Body of pancreas (tissue), 4 donors: ENCODE measurements at regions not wholly inside any gene's neighbourhood (a gene's known extent, or its start where the extent isn't known, plus 50 kb on each side); places are given as distances from the start of the nearest gene placed in this dataset.

Source experiments
- CTCF ChIP-seq, 7 experiments: fragments of 450-650 bp in 4 of 7; fragments of 200-600 bp in 3 of 7; sonication (generic) in 3 of 7; IDR thresholded peaks; one replicate each; pipeline ENCODE4 v1.5.1; 2016 to 2019; ENCODE audit warnings: antibody characterized with exemption in 7 of 7
- POLR2A ChIP-seq, 3 donors: fragments of 450-650 bp; IDR thresholded peaks; one replicate each; pipeline ENCODE4 v1.6.1; 2016; ENCODE audit warnings: antibody characterized with exemption in 3 of 3, mild to moderate bottlenecking in 2 of 3

- no peak for TF ChIP-seq POLR2A (IDR thresholded peaks at IDR 0.05)
- TF ChIP-seq CTCF (IDR thresholded peaks at IDR 0.05): no peak
Measured at GRCh38 chr10:34058845-34059614, 724.6 kb upstream of the NRP1 start.
